NCI-H1694 treated with DMSO at 0.1 percent for 48 hours (cell line): ENCODE measurements at regions not wholly inside any gene's neighbourhood (a gene's known extent, or its start where the extent isn't known, plus 50 kb on each side); places are given as distances from the start of the nearest gene placed in this dataset.

ENCODE experiments used
- DNase-seq: peaks from one replicate; lab custom pipeline; 2025; lab: John Stamatoyannopoulos, UW

DNA sequence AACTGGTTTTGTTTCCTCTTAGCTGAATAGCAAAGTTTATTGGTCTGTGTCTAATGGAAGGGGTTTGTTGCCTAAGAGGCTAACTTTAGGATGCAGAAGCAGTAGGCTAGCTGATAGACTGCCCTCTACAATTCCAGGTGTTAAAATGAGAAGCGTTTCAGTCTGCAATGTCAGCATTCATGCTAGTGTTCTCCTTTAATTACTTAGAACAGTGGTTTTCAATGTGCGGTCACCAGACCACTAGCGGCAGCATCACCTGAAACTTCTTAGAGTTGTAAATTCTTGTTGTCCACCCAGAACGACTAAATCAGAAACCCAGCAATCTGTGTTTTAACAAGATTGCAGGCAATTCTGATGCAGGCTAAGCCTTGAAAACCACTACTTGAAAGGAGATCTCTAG is 392.9 kb downstream of the IPMK start:
- no peak for DNase-seq

DNA sequence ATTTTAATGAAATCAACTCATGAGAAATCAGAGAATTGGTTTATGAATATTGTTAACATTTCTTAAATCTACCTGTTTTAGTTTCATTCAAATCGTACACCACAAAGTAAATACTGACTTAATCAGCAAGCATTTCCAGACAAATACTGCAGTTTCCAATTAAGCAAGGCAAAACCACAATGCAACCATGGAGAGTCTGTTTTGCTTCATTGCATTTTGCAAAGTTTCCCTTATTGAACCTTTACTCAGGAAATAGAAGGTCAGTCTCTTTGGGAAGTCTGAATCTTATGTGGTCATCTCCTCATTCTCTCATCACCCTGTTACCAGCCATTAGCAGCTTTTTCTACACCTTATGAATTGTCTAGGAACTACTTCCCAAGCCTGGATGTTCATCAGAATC is 400.5 kb downstream of the IPMK start:
- no peak for DNase-seq

DNA sequence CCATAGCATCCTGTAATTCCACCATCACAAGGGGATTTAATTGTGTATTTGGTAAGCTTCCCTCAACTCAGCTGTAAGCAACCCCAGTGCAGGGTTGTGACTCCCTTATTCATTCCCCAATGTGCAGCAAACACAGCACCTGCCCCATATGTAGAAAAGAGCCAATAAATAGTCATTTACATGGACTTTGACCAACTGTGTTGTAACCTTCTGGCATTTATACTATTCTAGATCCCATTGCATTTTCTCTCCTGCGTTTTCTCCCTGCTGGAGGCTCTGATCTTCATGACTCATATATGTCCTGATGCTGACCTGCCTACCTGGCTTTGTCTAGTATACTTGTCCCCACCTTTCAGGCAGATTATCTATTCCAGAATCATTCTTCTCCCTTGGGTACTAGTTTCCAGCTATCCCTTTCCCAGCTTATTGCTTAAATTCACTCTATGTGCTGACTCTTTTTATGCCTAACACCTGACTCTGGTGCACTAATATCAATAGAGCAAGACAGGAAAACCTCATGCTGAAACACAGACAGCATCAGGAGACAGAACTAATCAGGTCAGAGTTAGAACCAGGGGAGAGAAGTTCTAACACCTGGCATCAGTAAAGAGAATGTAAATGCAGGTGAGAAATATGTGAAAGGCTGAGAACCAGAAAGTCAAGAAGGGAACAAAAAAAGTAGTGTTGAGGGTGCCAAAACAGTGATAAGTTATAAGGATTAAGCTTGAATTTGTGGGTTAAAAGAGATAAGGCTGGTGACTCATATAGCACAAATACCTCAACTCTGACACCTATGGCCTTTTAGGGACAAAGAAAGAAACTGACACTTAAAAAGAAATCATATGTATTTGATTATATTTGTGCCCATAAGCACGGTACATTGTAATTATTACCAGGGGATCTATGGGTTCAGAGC is 402.7 kb downstream of the IPMK start:
- DNase-seq = no peak

DNA sequence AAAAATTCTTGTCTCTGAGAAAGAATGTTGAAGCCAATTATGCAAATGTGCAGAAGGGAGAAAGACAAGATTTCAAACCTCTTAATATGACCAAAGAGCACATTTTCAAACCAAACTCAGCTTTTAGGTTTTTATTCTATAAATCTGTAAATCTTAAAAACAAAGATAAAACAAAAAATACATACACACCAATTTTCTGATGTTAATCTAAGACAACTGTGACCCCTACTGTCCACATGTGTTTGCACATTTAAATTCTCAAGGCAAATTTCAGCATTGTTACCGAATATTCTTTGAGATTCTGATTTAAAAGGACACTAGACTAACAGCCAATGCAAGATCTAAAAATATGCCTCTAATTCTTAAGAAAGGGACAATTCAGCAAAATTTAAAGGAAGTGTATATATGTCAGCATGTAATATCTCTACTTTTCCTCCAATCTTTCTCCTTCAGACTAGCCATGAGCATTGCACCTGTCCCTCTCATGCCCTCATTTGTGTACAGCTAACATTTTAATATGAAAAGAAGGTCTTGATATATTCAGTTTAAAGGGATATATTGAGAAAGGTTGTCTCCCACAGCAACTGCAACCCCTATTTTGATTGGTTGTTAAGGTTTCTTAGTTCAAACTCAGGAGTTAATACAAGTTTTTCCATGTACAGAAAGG is 417.9 kb downstream of the IPMK start:
- no peak for DNase-seq

DNA sequence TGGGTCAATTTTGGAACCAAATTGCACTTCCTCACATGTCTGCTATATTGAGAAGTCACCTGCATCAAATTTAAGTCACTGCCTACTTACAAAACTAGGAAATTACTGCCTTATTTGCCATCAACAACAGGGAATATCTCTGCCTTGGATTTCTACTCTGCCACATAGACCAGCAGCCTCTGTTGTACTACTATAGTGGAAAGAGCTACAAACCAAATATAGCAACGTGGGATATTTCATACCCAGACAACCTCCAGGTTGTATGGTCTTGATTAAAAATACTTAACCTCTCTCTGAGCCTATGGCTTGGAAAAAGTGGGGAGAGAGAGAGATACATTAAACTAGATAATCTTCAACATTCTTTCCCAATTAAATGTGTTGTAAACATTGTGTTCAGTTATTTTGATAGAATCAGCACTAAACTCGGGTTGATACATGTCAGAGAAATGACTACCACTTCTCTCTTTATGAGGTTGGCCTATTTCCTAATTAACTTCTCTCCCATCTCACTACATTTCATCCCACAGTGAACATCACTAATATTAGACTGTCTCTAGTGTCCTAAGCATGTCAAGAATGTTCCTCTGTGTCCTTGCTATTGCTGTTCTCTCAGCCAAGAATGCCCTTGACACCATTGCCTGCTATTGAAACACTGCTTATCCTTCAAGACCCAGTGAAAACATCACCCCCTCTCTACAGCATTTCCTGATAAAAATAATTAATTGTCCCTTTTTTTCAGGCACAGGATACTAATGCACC is 421.2 kb downstream of the IPMK start:
- DNase-seq = no peak

DNA sequence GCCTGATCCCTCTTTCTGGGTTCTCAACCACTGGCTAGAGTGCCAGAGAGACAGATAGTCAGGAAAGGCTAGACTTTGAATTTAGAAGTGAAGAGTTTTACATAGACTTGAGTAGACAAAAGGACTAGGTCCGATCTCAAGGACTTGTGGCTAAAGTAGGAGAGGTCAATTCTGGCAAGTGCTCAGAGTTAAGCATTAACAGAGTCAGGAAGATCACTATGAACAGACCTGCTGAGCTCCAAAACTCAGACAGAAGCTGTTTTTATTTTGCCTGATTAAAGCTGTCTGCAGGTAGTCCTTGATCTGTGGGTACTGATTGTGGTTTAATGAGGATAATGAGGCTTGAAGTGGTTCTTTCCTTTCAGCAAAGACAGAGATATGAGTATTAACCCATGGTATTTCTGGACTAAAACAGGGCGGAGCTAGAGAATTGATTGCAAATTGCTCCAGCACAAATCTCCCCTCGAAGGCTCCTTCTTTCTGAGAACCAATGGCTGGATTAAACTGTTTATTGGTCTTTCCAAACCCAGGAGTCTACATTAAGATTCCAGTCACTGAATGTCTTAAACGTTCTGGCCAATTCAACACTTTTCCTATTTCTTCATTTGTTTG is 423.2 kb downstream of the IPMK start:
- DNase-seq = no peak

DNA sequence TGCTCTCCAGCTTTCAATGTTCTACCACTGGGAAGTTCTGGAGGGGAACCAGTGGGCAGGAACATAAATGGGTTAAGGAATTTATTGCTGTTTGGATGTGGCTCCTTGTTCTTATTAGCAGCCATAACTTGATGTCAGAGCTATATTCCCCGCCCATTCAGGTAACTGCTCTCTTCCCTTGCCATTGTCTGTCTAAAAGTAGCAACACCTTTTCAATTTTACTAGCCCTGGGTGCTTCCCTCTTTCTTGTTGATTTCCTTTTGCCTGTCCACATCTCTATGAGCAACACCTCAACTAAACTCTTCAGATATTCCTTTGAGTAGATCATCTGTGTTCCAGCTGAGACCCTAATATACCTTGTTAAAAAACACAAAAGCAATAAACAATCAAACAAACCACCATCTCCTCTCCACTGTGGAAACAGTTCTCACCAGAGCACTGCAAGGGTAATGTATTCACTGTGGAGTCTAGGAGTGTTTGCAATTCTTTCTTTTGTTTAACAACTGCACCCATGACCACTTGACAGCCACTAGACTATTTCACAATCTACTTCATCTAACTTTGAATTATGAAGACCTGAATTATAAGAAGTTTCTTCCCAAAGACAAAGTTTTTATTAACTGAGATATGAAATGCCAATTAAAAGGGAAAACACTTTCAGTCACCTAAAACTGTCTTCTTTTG is 436.7 kb downstream of the IPMK start:
- DNase-seq = no peak

DNA sequence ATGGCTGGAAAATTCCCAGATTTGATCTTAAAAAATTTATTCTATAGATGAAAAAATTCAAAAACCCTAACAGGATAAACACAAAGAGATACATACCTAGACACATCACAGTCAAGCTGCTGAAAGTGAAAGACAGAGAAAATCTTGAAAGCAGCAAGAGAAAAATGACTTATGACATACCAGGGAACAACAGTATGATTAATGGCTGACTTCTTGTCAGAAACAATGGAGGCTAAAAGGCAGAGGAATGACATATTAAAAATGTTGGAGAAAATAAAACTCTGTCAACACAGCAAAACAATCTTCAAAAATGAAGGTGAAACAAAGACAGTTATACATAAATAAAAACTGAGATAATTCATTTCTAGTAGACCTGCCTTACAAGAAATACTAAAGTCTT is 442.7 kb downstream of the IPMK start:
- DNase-seq = no peak

DNA sequence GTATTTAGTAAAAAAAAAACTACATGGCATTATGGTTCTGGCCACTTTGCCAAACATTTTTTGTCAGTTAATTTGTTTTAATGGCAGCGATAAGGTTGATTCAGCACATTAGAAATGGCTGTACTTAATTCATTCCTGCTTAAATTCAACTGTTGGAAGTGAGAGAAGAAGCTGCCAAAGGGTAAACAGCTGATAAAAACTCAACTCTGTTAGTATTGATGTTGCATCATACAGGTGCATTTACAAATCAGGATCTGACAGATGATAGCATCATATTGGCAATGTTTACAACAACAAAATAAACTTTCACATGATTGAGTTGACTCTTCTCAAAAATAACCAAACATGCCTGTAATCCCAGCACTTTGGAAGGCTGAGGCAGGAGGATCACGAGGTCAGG is 444.3 kb downstream of the IPMK start:
- DNase-seq = no peak

DNA sequence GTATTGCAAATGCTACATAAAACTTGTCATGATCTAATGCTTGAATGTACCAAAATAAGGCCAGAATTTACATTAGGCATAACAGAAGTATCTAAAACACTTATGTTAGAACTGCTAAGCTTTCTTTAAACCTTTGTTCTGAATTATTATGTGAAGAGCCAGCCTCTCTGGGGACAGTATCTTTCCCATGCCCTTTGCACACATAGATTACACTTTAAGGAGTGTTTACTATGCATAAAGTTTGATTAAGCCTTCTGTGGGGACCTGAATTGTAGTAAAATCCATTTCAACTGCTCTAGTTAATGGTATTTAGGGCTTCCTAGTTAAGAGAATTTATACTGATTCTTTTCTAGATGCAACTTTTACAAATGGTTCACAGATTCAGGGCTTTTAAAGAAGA is 444.7 kb downstream of the IPMK start:
- no peak for DNase-seq

DNA sequence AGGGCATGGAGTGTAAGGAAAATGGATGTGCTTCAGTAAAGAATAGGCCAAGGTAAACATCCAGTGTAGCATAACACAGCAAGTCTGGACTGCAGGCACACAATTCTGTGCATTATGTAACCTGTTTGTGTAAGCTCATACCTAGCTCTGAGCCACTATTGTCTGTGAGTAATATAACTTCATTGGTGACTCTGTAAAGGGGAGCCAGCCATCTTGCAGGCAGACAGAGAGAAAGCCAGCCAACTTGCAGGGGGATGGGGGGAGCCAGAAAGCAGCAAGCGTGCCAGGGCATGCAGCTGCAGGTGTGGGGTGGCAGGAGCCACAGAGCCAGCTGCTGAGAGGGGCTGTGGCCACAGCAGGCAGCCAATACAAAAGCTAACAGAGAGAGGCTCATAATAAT is 449.2 kb downstream of the IPMK start:
- DNase-seq = no peak

DNA sequence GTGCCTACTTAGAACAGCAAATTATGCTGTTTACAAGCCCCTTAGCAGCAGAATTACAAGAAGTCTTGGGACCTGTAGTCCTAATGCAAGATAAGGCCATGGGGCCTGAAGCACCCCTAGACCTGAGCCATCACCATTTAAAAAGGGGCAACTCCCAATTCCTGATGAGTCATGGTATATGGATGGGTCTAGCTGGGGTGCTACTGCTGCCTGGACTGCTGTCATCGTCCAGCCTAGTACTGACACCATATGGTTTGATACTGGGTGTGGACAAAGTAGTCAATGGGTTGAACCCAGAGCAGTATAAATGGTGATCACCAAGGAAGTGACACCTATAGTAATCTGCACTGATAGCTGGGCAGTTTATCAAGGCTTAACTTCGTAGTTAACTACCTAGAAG is 450.0 kb downstream of the IPMK start:
- DNase-seq = no peak

DNA sequence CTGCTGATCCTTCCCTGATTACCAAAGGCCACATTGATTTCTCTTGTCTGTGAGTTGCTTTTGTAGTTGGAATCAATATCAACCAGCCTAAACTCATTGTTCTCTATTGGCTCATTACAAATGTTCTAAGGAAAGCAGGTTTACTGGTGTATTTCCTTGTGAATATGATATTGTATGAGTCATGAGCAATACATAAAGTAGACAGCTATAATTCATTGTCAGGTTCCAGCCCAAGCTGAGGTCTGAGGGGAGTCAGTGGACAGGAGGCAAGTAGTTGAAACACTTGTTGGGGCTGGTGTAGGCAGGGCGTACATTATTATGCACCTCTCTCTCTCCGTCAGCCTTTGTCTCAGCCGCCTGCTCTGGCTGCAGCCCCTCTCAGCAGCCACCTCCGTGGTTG is 451.7 kb downstream of the IPMK start:
- DNase-seq = no peak

DNA sequence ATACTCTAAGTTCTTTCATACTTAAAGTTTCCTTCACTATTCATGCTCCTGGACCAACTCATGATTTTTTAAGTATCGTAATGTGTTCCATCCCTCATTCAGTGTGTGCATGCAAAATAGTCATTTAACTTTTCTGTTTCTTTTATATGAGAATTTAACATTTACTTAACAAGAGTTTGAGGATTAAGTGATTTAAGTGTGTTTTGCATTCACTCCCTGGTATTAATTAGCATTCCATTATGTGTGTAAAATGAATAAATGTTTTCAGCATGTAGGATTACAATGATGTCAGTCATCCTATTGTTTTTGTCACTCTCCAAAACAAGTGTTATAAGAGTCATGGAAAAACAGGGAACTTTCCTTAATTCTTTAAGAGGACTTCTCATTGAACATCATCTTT is 457.7 kb downstream of the IPMK start:
- DNase-seq = no peak

DNA sequence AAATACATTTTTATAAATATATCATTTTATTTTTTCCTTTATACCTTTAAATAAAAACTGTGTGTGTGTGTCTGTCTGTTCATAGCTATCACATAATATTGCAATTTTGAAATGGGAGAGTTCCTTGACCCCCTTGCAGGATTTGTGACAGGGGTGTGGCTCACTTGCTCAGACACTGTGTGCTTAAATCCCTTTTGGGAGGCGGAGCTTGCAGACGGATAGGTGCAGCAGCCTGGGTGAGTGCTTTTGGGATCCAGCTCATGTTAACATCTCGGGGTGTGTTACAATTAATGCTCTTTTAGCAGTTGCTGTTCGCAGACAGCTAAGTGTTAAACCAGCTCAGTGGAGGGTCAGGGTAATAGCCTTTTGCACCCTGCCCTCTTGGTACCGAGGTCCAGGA is 459.8 kb downstream of the IPMK start:
- DNase-seq = no peak

DNA sequence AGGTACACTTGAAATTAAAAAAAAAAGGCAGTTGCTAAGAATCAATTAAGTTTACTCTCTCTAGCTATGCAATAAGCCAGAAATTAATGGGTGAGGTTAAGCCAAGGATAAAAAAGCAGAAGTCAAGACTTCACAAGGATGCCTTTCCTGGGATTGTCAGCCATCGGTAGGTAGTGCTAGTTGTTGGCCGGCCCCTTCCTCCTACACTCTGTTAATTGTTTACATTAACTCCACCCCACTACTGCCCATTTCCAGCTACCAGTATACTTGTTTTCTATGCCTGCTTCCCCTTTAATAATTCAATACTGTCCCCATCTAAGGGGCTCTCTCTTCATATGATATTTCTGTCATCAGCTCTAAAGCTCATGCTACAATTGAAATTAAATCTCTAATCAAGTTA is 461.0 kb downstream of the IPMK start:
- DNase-seq = no peak

DNA sequence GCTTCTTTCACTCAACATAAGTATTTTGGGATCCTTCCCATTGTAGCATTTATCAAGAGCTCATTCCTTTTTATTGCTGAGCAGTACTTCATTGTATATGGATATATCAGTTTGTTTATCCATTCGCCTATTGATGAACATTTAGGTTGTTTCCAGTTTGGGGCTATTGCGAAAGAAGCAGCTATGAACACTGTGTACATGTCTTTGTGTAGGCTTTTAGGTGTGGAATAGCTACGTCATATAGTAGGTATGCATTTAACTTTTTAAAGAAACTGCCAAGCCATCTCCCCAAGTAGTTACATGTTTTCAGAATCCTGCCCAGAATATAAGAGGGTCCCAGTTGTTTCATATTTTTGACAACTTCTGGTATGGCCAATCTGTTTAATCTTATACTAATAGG is 468.1 kb downstream of the IPMK start:
- no peak for DNase-seq

DNA sequence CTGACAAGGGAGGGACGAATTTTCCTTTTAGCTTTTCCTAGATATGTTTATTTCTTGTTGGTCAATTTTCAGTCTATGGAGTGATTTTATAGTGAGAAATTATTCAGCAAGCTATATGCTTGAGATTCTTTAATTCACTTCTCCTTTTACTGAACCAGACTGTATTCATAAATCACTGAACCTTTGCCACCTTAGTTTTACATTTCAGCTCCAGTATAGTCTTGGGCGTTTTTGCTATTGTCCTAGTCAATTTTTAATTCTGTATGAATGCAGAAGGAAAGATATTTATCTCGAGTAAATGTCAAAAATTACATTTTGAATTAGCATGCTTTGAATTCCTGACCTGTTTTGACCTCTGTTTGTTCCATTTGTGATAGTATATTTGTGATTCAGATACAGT is 468.9 kb downstream of the IPMK start:
- DNase-seq = no peak

DNA sequence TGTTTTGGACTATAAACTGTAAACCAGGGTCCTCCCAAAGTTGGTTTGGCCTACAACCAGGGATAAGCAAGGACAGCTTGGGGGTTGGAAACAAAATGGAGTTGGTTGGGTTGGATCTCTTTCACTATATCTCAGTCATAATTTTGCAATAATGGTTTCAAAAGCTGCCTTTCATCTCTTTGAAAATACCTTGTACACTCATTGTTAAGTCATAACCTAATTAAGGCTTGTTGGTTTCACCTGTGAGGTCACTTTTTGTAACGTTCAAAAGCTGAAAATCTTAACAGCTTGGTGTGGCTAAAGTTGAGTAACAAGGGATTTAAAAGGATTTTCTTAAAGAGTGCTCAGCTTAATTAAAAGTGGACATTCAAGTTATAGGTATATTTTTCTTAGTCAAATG is 476.1 kb downstream of the IPMK start:
- DNase-seq = no peak

DNA sequence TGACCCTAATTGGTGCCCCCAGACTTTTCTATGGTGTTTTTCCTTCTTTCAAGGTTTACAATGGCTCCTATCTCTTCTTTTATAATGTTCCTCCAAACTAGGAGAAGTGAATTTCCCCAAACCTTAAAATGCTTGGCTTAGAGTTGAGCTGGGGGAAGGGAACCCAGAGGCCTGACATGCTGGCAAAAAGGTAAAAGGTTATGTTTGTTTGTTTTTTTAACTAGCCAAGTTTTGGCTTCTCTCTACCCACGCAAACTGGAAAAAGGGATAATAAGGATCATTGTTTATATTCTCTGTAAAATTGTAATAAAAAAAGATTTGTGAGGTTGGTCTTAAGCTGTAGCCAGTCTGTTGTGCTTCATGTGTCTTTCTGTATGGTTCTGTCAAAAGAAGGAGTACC is 477.0 kb downstream of the IPMK start:
- DNase-seq = no peak

DNA sequence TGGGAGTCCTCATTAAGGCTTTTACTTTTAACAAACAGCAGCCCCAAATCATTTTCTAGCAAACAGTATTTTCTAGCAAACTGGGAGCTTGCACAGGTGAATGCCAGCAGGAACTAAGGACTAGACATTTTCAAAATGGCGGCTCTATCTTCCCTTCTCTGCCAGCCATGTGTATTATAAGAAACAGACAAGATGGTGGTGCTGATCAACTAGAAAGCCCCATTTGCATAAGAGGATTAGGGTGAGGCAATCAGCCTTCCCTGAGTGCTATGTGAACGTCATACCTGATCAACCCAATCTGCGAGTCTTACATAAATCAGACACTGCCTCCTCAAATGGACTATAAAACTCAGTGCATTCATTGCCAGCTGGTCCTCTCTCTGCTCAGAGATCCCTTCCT is 479.6 kb downstream of the IPMK start:
- DNase-seq = no peak
